ENCODE measurements at regions not wholly inside any gene's neighbourhood (a gene's known extent, or its start where the extent isn't known, plus 50 kb on each side); places are given as distances from the start of the nearest gene placed in this dataset.
"Not testable (repeated sequence)": the region's sequence is repeated elsewhere in the genome, so short reads cannot be mapped to it uniquely, and the experiment has no call there.

DNA sequence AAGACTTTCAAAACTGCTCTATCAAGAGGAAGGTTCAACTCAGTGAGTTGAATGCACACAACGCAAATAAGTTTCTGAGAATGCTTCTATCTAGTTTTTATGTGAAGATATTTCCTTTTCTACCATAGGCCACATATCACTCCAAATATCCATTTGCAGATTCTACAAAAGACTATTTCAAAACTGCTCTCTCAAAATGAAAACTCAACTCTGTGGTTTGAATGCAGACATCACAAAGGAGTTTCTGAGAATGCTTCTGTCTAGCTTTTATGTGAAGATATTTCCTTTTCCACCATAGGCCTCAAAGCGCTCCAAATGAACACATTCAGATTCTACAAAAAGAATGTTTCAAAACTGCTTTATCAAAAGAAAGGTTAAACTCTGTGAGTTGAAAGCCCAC, 1093.1 kb upstream of the DEFB115 start:
- DNase-seq, result not testable (repeated sequence)

DNA sequence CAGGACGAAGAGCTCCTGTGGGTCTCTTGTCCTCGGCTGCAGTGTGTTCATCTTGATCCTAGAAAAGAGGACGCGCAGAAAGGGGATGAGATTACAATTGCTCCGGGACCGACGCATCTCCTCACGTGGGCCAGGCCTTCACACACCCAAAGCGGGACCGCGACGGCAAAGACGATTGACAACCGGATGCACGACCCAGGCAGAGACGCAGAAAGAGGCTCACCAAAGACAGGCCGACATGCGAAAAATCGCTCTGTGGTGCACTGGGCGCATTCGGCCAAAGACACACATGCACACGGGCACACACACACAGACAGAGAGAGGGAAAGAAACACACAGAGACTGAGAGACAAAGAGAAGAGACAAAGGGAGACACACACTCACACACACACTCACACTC, 1089.9 kb upstream of the DEFB115 start:
- DNase-seq, result no peak

DNA sequence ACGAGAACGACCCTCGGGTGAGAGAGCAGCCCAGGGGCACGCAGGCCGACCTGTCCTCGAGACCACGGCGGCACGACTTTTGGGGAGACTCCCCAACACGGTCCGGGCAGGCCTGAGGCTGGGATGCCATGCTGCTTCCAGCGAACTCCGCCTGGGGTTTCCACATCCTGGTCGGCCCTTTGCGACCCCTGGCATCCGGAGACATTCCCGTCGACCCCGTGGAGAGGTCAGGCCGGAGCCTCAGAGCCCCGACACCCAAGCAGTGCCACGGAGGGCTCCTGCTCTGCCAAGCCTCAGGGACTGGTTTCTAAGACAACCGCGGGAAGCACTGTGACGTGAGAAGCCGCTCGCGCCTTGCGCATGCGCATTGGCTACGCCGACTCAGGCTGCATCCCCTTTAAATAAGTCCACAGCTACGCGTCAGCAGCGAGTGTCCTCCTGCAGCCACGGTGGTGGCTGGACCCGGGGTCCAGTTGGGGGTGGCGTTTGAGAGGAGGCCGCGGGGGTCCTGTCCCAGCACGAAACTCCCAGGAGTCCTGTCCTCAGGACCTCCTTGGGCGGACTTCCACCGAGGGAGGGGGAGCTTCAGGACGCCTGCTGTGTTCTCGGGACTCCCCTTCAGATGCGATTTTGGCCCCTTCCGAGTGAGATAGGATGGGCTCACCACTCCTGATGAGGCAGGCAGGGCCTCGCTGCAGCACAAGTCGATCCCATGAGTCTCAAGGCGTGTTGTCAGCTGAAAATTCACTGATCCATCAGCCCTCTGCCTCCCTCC, 1089.3 kb upstream of the DEFB115 start:
- peak; percentile 0 to 3 for DNase-seq

DNA sequence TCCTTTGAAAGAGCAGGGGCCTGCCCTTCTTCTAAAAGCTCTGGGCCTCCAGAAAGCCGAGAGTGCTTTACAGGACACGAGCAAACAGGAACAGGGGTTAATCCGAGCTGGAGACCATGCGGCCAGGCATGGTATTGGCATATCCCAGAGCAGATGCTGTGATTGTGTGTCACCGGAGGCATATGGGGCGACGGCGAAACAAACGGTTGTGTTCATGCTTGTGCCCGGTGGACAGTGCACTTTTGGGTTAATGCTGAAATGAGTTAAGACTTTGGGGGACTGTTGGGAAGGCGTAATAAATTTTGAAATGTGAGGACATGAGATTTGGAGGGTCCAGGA, 1088.7 kb upstream of the DEFB115 start:
- DNase-seq, result no peak

DNA sequence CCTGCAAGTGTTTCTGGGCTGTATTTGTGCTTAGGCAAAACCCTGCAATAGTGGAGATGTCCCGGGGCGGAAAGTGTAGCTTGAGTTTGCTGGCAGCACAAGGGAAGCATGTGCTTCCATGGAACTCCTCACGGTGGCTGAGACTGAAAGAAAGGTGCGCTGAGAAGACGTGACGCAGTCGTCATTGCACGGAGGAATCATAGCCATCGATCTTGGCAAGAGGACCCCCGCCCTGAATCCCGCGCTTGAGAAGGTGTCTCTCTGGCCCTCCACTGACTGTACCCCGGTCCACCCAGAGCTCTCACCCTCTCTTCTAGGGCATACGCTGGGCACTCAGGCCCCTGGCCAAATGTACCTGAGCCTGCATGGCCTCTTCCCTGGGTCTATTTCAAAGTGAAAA, 1081.8 kb upstream of the DEFB115 start:
- DNase-seq, result no peak

DNA sequence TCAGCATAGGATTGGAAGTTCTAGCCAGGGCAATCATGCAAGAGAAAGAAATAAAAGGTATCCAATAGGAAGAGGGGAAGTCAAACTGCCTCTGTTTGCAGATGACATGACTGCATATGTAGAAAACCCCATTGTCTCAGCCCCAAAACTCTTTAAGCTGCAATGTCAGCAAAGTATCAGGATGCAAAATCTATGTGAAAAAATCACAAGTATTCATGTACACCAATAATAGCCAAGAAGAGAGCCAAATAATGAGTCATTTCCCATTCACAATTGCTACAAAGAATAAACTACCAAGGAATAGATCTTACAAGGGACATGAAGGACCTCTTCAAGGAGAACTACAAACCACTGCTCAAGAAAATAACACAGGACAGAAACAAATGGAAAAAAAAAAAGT, 1074.3 kb upstream of the DEFB115 start:
- not testable (repeated sequence) for DNase-seq

DNA sequence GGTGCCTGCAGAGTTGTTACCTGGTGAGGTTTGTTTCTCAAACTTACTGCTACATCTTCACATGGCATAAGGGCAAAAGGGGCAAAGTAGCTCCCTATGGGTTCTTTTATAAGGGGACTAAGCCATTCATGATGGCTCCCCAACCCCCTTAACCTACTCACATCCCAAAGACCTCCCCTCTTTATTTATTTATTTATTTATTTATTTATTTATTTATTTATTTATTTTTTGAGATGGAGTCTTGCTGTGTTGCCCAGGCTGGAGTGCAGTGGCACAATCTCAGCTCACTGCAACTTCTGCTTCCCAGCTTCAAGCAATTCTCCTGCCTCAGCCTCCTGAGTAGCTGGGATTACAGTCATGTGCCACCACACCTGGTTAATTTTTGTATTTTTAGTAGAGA, 1065.7 kb upstream of the DEFB115 start:
- DNase-seq, result not testable (repeated sequence)

DNA sequence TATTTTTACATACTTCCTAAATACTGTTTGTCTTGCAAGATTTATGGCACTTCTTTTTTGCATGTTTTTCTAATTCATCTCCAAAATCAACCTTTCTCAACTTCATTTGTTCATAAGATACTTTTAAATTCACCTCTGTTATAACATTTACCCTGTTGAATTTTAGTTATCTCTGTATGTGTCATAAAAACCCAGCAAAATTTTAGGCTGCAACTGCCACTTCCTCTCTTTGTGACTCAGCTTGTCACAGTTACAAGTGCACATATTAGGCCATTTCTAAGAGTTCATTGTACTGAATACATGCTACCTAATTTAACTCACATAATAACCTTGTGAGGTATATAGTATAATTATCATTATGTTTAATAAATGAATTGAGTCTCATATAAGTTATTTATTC, 1023.0 kb upstream of the DEFB115 start:
- DNase-seq, result not testable (repeated sequence)

DNA sequence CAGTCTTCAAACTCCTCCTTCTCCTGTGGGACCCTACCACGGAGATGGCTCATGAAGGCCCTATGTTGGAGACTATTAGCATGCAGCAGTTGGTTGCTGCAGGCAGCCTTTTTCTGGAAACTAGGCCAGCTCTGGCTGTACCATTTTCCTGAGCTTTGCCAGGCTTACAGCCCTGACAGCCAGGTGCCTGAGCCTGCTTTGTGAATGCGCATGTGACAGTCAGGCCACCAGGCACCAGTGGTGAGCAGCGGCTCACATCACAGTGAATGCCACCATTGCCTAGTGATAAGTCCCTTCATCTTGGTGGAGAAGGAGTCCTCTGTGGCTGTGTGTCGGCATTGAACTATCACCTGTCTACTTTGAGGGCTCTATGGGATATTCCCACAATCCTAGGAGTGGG, 982.4 kb upstream of the DEFB115 start:
- not testable (repeated sequence) for DNase-seq

DNA sequence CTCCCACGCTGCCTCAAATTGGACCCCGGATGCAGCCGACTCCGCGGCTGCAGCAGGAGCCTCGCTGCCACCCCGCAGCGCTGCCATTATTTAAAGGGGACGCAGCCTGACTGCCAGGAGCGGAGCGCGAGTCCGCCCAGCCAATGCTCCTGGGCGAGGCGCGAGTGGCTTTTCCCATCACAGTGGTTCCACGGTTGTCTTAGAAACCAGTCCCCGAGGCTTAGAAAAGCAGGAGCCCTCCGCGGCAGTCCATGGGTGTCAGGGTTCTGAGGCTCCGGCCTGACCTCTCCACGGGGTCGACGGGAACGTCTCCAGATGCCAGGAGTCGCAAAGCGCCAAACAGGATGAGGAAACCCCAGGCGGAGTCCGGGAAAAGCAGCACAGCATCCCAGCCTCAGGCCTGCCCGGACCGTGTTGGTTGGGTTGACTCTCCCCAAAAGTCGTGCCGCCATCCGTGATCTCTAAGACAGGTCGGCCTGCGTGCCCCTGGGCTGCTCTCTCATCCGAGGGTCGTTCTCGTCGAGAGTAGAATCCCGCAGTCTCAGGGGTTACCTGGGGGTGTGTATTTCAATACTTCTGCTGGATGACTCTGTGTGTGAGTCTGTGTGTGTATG, 975.8 kb upstream of the DEFB115 start:
- DNase-seq, result no peak

DNA sequence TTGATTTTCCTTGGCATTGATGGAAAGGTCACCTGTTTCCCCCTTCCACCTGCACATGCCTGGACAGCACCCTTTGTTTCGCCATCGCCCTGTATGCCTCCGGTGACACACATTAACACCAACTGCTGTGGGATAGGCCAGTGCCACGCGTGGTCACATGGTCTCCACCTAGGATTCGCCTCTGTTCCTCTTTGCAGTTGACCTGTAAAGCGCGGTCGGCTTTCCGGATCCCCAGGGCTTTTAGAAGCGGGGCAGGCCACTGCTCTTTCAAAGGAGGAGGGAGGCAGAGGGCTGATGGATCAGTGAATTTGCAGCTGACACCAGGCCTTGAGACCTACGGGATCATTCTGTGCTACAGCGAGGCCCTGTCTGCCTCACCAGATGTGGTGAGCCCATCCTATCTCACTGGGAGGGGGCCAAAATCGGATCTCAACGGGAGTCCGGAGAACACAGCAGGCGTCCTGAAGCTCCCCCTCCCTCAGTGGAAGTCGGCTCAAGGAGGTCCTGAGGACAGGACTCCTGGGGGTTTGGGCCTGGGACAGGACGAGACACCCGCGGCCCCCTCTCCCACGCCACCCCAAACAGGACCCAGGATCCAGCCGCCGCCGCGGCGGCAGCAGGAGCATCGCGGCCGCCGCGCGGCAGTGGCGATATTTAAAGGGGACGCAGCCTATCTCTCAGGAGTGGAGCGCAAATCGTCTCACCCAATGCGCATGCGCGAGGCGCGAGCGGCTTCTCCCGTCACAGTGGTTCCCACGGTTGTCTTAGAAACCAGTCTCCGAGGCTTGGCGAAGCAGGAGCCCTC, 973.8 kb upstream of the DEFB115 start:
- peak; percentile 53 to 72 for DNase-seq

DNA sequence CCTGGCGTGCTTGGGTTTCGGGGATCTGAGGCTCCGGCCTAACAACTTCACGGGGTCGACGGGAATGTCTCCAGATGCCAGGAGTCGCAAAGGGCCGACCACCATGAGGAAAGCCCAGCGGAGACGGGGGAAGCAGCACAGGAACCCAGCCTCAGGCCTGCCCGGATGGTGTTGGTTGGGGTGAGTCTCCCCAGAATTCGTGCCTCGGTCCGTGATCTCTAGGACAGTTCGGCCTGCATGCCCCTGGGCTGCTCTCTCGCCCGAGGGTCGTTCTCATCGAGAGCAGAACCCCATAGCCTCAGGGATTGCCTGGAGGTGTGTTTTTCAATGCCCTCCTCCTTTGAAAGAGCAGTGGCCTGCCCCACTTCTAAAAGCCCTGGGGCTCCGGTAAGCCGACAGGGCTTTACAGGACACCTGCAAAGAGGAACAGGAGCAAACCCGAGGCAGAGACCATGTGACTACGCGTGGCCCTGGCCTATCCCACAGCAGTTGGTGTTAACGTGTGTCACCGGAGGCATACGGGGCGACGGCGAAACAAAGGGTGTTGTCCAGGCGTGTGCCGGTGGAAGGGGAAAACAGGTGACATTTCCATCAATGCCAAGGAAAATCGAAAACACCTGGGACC, 973.1 kb upstream of the DEFB115 start:
- DNase-seq, result no peak

DNA sequence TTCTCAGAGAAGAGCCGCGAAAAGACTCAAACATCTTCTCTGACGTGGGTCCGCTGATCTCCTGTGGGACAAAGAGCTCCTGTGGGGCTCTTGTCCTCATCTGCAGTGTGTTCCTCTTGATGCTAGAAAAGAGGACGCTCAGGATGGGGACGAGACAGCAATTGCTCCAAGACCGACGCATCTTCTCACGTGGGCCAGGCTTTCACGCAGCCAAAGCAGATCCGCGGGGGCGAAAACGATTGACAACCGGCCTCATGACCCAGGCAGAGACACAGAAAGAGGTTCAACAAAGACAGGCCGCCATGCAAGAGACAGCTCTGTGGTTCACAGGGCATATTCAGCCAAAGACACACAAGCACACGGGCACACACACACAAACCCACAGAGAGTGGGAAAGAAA, 971.8 kb upstream of the DEFB115 start:
- DNase-seq, result no peak

DNA sequence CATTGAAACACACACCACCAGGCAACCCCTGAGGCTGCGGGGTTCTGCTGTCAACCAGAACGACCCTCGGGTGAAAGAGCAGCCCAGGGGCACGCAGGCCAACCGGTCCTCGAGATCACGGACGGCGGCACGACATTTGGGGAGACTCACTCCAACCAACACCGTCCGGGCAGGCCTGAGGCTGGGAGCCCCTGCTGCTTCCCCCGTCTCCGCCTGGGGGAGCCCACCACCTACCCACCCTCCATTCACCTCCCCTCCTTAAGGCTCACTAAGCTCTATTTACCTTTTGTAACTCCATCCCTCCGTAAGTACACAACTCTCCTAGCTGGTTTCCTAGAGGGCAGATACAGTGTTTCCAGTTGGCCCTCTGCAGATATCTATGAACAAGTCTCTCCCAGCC, 971.3 kb upstream of the DEFB115 start:
- no peak for DNase-seq

DNA sequence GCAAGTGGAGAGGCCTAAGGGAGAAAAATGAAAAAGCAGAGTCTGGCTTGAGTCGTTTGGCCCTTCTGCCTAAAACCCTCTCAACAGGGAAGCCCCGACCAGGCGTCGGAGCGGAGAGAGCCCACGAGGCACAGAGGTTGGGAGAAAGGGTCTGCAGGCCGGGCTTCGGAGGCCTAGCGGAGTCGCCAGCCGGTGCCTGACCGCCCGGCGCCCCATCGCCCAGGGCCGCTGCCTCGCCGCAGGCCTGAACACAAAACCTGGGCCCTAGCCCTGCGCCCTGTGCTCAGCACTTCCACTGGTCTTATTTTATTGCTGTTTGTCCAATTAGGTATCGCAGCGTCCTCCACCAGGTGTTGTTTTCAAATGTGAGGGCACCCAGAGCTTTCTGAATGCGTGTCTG, 970.0 kb upstream of the DEFB115 start:
- not testable (repeated sequence) for DNase-seq

DNA sequence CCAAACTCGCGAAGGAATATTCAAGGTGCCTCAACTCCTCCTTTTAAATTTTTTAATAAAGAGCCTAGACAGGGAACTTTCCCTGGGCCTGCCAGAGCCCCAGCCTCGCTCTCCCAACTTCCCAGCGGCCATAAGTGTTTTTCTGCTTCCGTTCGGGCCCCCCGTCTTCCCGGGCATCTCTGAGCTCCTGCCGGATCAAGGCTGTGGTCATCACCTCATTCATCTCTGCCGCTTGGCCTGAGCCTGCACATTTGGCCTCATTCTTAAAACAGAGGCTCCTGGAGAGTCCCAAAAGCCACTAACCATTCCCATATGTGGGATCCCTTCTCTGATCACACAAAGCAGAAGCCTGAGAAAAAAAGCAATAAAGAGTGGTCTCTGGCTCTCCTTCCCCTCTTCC, 969.1 kb upstream of the DEFB115 start:
- no peak for DNase-seq

DNA sequence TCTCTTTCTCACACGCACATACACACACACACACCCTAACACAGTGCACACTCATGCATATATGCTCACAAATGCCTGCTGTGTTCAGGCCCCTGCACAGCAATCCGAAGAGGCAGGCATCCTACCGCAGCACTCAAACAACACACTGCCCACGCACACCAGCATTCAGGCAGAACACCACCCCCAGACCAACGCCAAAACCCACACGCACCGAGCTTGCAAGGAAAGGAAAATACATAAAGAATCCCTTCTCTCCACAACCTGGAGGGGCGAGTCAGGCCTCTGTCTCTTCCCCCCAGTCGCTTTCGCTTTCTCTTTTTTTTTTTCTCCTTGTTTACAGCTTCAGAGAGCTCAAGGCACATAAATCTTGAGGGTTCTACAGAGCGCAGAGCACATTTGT, 968.4 kb upstream of the DEFB115 start:
- not testable (repeated sequence) for DNase-seq

DNA sequence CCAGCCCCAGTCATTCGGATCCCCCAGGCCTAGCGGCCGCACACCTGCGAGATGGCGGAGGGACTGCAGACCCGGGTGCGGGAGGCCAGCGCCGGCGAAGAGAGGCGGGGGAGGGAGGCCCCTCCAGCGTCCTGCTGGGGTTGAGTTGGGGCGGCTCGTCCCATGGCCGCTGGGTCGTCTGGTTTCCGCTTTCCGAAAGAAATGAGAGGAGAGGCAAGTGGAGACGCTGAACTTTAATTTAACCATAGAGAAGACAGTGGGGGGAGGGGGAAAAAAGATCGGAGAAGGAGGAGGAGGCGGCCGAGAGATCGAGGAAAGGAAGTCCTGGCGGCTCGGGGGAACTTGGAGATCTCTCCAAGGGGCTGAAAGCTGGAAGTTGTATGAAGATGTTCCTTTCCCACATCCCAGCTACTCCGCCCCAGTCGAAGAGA, 967.7 kb upstream of the DEFB115 start:
- DNase-seq, result not testable (repeated sequence)

DNA sequence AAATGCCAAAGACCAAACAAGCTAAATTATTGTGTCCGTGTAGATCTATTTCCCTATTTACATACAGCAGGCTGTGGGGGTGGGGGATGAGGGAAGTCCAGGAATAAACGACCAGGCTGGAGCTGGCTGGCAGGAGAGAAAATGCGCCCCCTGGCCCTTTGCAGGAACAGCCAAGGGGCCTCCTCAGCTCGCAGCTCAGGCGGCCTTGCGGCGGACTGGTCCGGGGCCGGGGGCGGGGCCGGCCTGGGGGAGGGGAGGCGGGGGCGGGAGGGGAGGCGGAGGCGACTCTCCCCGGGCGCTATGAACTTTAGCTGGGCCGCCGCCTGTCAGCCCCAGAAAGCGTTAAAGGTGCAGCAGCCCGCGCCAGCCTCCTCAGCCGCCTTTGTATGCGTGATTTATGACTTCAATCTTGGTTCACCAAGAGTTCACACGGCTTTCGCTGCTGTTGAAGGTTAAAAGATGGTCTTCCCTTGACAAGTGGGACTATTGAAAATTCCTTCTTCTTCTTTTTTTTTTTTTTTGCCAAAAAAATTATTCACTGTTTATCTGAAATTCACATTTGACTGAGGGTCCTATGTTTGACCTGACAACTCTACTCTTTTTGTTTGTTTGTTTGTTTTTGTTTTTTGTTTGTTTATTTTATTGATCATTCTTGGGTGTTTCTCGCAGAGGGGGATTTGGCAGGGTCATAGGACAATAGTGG, 967.0 kb upstream of the DEFB115 start:
- not testable (repeated sequence) for DNase-seq

DNA sequence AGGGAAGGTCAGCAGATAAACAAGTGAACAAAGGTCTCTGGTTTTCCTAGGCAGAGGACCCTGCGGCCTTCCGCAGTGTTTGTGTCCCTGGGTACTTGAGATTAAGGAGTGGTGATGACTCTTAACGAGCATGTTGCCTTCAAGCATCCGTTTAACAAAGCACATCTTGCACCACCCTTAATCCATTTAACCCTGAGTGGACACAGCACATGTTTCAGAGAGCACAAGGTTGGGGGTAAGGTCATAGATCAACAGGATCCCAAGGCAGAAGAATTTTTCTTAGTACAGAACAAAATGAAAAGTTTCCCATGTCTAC, 966.4 kb upstream of the DEFB115 start:
- not testable (repeated sequence) for DNase-seq

DNA sequence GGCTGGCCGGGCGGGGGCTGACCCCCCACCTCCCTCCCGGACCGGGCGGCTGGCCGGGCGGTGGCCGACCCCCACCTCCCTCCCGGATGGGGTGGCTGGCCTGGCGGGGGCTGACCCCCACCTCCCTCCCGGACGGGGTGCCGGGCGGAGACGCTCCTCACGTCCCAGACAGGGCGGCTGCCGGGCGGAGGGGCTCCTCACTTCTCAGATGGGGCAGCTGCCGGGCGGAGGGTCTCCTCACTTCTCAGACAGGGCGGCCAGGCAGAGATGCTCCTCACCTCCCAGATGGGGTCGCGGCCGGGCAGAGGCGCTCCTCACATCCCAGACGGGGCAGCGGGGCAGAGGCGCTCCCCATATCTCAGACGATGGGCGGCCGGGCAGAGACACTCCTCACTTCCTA, 965.8 kb upstream of the DEFB115 start:
- DNase-seq, result not testable (repeated sequence)

DNA sequence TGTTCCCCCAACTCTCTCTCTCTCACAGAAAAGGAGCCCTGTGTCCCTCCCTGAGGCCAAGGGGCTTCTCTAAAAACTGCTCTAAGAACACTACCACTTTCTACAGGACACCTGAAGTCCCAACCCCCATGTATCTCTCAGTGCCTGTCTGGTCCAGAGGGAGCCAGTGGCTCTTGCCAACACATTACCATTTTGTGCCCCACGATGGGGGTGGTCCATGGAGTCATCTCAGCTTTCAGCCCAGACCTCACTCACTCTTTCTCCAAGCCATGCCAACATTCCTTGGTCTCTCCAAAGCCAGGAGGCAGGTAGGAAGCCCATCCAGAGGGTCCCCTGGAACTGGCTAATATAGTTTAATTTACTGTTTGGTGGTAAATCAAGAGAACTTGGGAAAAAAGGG, 962.1 kb upstream of the DEFB115 start:
- not testable (repeated sequence) for DNase-seq

DNA sequence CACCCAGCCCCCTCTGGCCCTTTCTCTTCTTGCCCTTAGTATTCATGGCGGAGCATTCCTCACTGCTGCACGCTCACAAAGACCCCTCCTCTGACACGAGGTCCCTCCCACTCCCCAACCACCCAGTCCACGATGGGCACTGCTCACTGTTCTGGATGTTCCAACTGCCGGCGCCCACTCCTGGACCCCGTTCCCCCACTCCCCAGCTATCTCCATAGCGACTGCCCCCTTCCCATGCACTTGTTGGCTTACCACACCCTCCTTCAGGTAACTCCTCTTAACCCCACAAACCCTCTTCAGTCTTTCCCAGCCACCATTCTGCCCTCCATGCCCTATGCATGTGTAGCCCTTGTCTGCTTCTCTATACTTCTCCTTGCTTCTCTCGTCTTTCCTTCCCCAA, 961.5 kb upstream of the DEFB115 start:
- not testable (repeated sequence) for DNase-seq
